ENCODE measurements at regions not wholly inside any gene's neighbourhood (a gene's known extent, or its start where the extent isn't known, plus 50 kb on each side); places are given as distances from the start of the nearest gene placed in this dataset.
"Not testable (repeated sequence)": the region's sequence is repeated elsewhere in the genome, so short reads cannot be mapped to it uniquely, and the experiment has no call there.

DNA sequence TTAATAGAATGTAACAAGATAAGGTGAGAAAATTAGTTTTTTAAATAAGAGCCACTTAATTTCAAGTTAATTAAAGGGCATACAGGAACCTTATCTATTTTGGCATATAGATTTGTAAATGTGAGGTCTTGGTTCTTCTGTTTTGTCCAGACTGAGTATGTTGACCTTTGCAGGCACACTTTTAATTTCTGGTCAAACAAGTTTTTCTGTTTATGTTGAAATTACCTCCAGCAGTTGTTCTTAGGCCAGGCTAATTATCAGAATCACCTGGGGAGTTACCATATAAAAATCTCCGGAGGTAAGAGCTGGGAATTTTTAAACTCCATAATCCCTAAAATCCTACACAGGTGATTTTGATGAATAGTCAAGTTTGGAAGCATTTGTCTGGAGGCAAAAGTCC lies 227.4 kb upstream of the ANKRD50 start:
- H3K27ac ChIP-seq = no peak overlapping the region
- DNase-seq (ENCODE audit: low read depth, low spot score) = no peak
- H3K4me3 ChIP-seq = no peak overlapping the region
- TF ChIP-seq POLR2AphosphoS5 (IDR thresholded peaks at IDR 0.05; ENCODE audit: borderline replicate concordance, low read depth, low read length) = no peak
- TF ChIP-seq EZH2 (IDR thresholded peaks at IDR 0.05) = no peak
- no peak for TF ChIP-seq FOXP2 (optimal IDR thresholded peaks at IDR 0.05; ENCODE audit: control extremely low read depth, extremely low read length, insufficient read depth)
- H3K9ac ChIP-seq (ENCODE audit: insufficient read length) = no peak overlapping the region
- H3K9me3 ChIP-seq (ENCODE audit: low read depth, low read length) = no peaks in the 10 kb centered on the region
- no peaks in the 10 kb centered on the region for H3K36me3 ChIP-seq (ENCODE audit: insufficient read depth, low read length)

DNA sequence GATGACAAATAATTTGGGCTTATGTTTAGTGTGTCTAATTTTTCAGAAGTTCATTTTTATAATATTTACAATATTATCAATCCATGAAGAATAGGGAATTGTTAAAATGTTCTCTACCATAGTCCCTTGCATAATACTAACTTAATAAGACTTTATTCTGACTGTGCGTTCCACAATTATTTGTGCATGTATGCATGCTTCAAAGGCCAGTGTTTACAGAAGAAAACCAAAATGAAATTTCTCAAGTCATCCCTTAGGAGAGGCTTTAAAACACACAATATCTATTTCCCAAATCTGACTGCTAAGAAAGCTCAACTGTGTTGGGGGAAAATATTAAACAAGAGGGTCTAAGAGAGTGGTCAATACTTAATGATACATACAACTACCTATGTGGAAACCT lies 226.3 kb upstream of the ANKRD50 start:
- H3K36me3 ChIP-seq (ENCODE audit: insufficient read depth, low read length) = no peaks in the 10 kb centered on the region
- no peak overlapping the region for H3K27ac ChIP-seq
- H3K4me3 ChIP-seq = no peak overlapping the region
- no peak overlapping the region for H3K9ac ChIP-seq (ENCODE audit: insufficient read length)
- no peak for DNase-seq (ENCODE audit: low read depth, low spot score)
- TF ChIP-seq POLR2AphosphoS5 (IDR thresholded peaks at IDR 0.05; ENCODE audit: borderline replicate concordance, low read depth, low read length) = no peak
- no peaks in the 10 kb centered on the region for H3K9me3 ChIP-seq (ENCODE audit: low read depth, low read length)

DNA sequence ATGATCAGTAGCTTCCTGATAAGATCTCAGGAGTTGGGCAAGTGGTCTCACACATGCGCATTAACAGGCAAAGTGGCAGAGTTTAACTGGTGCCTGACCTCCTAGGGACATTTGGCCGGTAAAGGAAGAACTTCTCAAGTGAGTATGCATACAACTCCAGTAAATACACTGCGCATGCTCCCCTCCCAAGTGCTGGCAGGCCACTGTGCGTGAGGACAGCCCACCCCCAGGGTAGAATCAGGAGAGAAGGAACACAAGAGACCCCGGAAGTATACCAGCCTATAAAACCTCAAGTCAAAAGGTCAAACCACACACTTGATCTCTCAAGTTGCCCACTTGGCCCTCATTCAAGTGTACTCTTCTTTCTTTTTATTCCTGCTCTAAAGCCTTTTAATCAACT lies 225.5 kb upstream of the ANKRD50 start:
- H3K9me3 ChIP-seq (ENCODE audit: low read depth, low read length) = no peaks in the 10 kb centered on the region
- H3K36me3 ChIP-seq (ENCODE audit: insufficient read depth, low read length) = no peaks in the 10 kb centered on the region
- no peak overlapping the region for H3K9ac ChIP-seq (ENCODE audit: insufficient read length)
- no peak overlapping the region for H3K4me3 ChIP-seq
- no peak for DNase-seq (ENCODE audit: low read depth, low spot score)
- TF ChIP-seq POLR2AphosphoS5 (IDR thresholded peaks at IDR 0.05; ENCODE audit: borderline replicate concordance, low read depth, low read length) (no peak), EZH2 (IDR thresholded peaks at IDR 0.05) (no peak), FOXP2 (optimal IDR thresholded peaks at IDR 0.05; ENCODE audit: control extremely low read depth, extremely low read length, insufficient read depth) (no peak)
- no peak overlapping the region for H3K27ac ChIP-seq

DNA sequence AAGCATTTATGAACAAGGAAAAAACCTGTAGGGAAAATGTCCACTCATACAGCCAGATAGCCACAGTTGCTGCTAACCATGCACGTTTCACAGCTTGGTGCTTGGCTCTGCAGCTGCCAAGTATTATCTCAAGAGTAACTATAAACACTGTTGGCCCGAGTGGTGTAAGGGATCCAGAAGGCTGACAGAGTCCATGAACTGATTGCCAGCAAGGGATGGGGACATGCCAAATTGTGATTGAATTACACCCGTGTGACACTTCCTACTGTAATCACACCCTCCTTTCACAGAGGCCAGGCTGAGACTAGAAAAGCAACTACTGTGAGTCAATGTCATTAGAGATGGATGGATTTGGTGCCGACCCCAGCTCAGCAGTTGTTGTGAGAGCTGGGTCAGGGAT lies 223.9 kb upstream of the ANKRD50 start:
- H3K9me3 ChIP-seq (ENCODE audit: low read depth, low read length) = no peaks in the 10 kb centered on the region
- no peak overlapping the region for H3K9ac ChIP-seq (ENCODE audit: insufficient read length)
- H3K27ac ChIP-seq = no peak overlapping the region
- TF ChIP-seq FOXP2 (optimal IDR thresholded peaks at IDR 0.05; ENCODE audit: control extremely low read depth, extremely low read length, insufficient read depth) (no peak), EZH2 (IDR thresholded peaks at IDR 0.05) (no peak), POLR2AphosphoS5 (IDR thresholded peaks at IDR 0.05; ENCODE audit: borderline replicate concordance, low read depth, low read length) (no peak)
- no peaks in the 10 kb centered on the region for H3K36me3 ChIP-seq (ENCODE audit: insufficient read depth, low read length)
- no peak overlapping the region for H3K4me3 ChIP-seq
- DNase-seq (ENCODE audit: low read depth, low spot score) = no peak

DNA sequence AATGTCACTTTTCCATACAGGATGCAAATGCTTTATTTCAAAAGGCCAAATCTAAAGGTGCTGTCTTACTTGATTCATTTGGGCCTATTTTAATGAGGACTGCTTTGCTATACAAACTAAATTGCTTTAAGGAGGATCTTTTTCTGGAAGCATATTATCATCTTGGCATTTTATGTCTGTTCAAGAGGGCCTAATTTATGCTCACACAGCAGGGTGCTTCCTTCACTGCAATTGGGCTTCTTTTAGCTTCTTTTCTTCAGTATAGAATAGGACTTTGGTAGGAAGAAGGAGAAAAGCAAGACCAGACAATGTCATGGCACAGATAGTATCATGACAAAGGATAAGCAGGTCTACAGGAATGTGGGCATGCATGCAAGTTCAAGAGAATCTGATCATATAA lies 222.4 kb upstream of the ANKRD50 start:
- Histone ChIP-seq H3K9ac (ENCODE audit: insufficient read length) (no peak overlapping the region), H3K4me3 (no peak overlapping the region), H3K9me3 (ENCODE audit: low read depth, low read length) (no peaks in the 10 kb centered on the region), H3K27ac (no peak overlapping the region), H3K36me3 (ENCODE audit: insufficient read depth, low read length) (no peaks in the 10 kb centered on the region)
- TF ChIP-seq POLR2AphosphoS5 (IDR thresholded peaks at IDR 0.05; ENCODE audit: borderline replicate concordance, low read depth, low read length) (peak; percentile 49; the same call in 1 of the 2 replicates), FOXP2 (optimal IDR thresholded peaks at IDR 0.05; ENCODE audit: control extremely low read depth, extremely low read length, insufficient read depth) (no peak)
- DNase-seq (ENCODE audit: low read depth, low spot score) = peak; percentile 92

DNA sequence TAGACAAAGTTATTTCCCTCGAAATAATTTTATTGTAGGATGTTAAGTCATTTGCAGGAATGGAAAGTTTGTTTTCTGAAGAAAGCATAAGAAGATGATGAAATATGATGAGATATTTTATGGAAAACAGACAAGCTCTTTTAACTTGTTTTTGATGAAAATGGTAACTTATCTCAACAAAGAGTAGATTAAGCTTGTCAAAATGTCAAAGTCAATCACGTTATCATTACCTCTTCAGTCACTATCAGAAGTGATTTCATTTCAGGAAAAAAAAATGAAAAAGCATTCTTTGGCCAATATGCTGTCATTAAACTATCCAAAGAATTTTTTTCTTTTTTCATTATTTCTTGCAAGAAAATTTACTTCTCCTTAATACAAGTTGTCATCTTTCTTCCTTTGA lies 221.0 kb upstream of the ANKRD50 start:
- H3K36me3 ChIP-seq (ENCODE audit: insufficient read depth, low read length) = no peaks in the 10 kb centered on the region
- H3K9ac ChIP-seq (ENCODE audit: insufficient read length) = no peak overlapping the region
- no peak overlapping the region for H3K4me3 ChIP-seq
- no peak overlapping the region for H3K27ac ChIP-seq
- no peak for TF ChIP-seq EZH2 (IDR thresholded peaks at IDR 0.05)
- no peaks in the 10 kb centered on the region for H3K9me3 ChIP-seq (ENCODE audit: low read depth, low read length)
- DNase-seq (ENCODE audit: low read depth, low spot score) = no peak

DNA sequence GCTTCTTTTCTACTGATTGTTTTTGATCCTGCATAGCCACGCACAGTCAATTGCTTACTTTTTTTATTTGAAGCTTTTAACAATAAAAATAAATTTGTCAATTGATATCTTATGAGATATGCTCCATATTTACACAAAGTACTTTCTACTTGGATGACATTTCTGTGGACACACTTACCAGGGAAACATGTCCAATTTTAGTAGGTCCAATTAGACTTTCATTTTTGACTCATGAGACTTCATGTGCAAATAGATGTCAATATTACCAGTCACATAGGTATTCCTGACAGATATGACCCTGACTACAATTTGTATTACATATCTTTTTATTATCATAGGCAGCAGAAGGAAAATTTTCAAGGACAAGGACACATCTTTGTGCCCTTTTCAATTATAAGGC lies 219.9 kb upstream of the ANKRD50 start:
- DNase-seq (ENCODE audit: low read depth, low spot score) = no peak
- Histone ChIP-seq H3K4me3 (no peak overlapping the region), H3K9me3 (ENCODE audit: low read depth, low read length) (no peaks in the 10 kb centered on the region), H3K36me3 (ENCODE audit: insufficient read depth, low read length) (no peaks in the 10 kb centered on the region), H3K27ac (no peak overlapping the region), H3K9ac (ENCODE audit: insufficient read length) (no peak overlapping the region)
- no peak for TF ChIP-seq EZH2 (IDR thresholded peaks at IDR 0.05)
- TF ChIP-seq POLR2AphosphoS5 (IDR thresholded peaks at IDR 0.05; ENCODE audit: borderline replicate concordance, low read depth, low read length) = no peak
- TF ChIP-seq FOXP2 (optimal IDR thresholded peaks at IDR 0.05; ENCODE audit: control extremely low read depth, extremely low read length, insufficient read depth) = no peak

DNA sequence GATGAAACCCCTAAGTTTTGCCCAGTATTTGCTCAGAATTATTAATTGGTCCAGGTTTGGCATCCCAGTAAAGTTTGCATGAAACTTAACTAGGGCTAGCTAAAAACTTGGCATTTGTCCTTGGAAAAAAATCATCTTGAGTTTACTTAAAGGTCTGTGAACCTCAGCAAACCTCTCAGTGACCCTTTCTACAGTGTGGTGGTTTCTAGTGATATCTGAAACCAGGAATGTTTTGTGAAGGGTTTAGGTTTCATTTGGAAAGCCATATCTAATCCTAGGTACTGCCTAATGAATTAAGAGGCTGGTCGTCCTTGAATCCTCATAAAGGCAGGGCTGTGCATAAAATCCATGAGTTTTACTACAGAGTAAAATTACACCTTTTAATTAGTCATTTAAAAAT lies 218.5 kb upstream of the ANKRD50 start:
- no peaks in the 10 kb centered on the region for H3K36me3 ChIP-seq (ENCODE audit: insufficient read depth, low read length)
- H3K9me3 ChIP-seq (ENCODE audit: low read depth, low read length) = no peaks in the 10 kb centered on the region
- H3K9ac ChIP-seq (ENCODE audit: insufficient read length) = no peak overlapping the region
- TF ChIP-seq FOXP2 (optimal IDR thresholded peaks at IDR 0.05; ENCODE audit: control extremely low read depth, extremely low read length, insufficient read depth) (no peak), EZH2 (IDR thresholded peaks at IDR 0.05) (no peak), POLR2AphosphoS5 (IDR thresholded peaks at IDR 0.05; ENCODE audit: borderline replicate concordance, low read depth, low read length) (no peak)
- no peak for DNase-seq (ENCODE audit: low read depth, low spot score)
- H3K4me3 ChIP-seq = no peak overlapping the region
- H3K27ac ChIP-seq = no peak overlapping the region

DNA sequence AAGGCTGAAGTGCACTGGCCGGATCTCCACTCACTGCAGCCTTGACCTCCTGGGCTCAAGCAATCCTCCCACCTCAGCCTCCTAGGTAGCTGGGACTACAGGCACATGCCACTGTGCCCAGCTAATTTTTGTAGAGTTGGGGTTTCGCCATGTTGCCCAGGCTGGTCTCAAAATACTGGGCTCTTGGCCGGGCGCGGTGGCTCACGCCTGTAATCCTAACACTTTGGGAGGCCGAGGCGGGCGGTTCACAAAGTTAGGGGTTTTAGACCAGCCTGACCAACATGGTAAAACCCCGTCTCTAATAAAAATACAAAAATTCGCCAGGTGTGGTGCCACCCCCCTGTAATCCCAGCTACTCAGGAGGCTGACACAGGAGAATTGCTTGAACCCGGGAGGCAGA lies 210.2 kb upstream of the ANKRD50 start:
- H3K27ac ChIP-seq; H3K9ac ChIP-seq (ENCODE audit: insufficient read length); DNase-seq (ENCODE audit: low read depth, low spot score); H3K4me3 ChIP-seq; H3K9me3 ChIP-seq (ENCODE audit: low read depth, low read length); H3K36me3 ChIP-seq (ENCODE audit: insufficient read depth, low read length): not testable (repeated sequence)
